ENCODE measurements at regions not wholly inside any gene's neighbourhood (a gene's known extent, or its start where the extent isn't known, plus 50 kb on each side); places are given as distances from the start of the nearest gene placed in this dataset.

DNA sequence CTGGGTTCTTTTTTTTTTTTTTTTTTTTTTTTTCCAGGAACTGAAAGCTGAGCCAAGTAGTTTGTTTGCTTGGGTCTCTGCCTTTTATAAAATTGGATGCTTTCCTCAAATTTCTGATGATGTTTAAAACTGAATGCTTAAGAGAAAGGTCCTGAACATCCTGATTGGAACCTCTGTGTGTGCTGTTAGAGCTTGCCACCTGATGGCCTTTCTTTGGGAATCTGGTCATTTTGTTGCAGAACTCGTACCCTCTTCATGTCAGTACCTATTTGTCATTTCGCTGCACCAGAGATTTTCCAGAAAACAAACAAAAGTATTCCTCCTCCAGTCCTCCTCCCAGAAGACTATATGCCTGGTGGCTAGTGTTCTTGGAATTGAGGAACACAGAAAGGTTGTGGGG, 81.2 kb upstream of the KLF12 start:
- TF ChIP-seq, protein P1, sequence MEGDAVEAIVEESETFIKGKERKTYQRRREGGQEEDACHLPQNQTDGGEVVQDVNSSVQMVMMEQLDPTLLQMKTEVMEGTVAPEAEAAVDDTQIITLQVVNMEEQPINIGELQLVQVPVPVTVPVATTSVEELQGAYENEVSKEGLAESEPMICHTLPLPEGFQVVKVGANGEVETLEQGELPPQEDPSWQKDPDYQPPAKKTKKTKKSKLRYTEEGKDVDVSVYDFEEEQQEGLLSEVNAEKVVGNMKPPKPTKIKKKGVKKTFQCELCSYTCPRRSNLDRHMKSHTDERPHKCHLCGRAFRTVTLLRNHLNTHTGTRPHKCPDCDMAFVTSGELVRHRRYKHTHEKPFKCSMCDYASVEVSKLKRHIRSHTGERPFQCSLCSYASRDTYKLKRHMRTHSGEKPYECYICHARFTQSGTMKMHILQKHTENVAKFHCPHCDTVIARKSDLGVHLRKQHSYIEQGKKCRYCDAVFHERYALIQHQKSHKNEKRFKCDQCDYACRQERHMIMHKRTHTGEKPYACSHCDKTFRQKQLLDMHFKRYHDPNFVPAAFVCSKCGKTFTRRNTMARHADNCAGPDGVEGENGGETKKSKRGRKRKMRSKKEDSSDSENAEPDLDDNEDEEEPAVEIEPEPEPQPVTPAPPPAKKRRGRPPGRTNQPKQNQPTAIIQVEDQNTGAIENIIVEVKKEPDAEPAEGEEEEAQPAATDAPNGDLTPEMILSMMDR (IDR thresholded peaks at IDR 0.05), result no peak
- TF ChIP-seq POLR2A (IDR thresholded peaks at IDR 0.05), result no peak
- intact Hi-C loops (cut with DNase I), result no loop called here
- no peak overlapping the region for H3K4me3 ChIP-seq
- no peaks in the 10 kb centered on the region for H3K4me1 ChIP-seq
- 62% methylated on average over 2 of the region's 2 CpGs for WGBS (ENCODE audit: insufficient coverage, low coverage, low lambda C conversion rate, missing lambda C conversion rate)
- DNase-seq (no peak), ATAC-seq (no peak)
- no peaks in the 10 kb centered on the region for H3K36me3 ChIP-seq
- no peaks in the 10 kb centered on the region for H3K9me3 ChIP-seq
- H3K27me3 ChIP-seq, result no peaks in the 10 kb centered on the region
- H3K27ac ChIP-seq, result no peak overlapping the region

GRCh38 chr13:74214321-74214720, 80.1 kb upstream of the KLF12 start:
- ATAC-seq, result no peak
- TF ChIP-seq POLR2A (IDR thresholded peaks at IDR 0.05), result no peak
- TF ChIP-seq, protein P1 (IDR thresholded peaks at IDR 0.05), result no peak
- Histone ChIP-seq H3K4me1 (no peaks in the 10 kb centered on the region), H3K27me3 (no peaks in the 10 kb centered on the region), H3K36me3 (no peaks in the 10 kb centered on the region), H3K27ac (no peak overlapping the region), H3K4me3 (no peak overlapping the region), H3K9me3 (no peaks in the 10 kb centered on the region)
- DNase-seq, result no peak
- intact Hi-C loops (cut with DNase I), result no loop called here
- WGBS (ENCODE audit: insufficient coverage, low coverage, low lambda C conversion rate, missing lambda C conversion rate), result 77% methylated on average over 5 of the region's 5 CpGs

- DNase-seq, result peak in 1 of 3 donors; percentile 45
- peak; percentile 36 to 68 (median 54) for ATAC-seq
- Histone ChIP-seq H3K4me3 (no peak overlapping the region), H3K27me3 (no peaks in the 10 kb centered on the region), H3K9me3 (no peaks in the 10 kb centered on the region), H3K36me3 (no peaks in the 10 kb centered on the region), H3K27ac (no peak overlapping the region), H3K4me1 (no peaks in the 10 kb centered on the region)
- intact Hi-C loops (cut with DNase I), result no loop called here
- WGBS (ENCODE audit: insufficient coverage, low coverage, low lambda C conversion rate, missing lambda C conversion rate), result 46% methylated on average over 4 of the region's 4 CpGs
- TF ChIP-seq, protein P1 (IDR thresholded peaks at IDR 0.05), result no peak
- no peak for TF ChIP-seq POLR2A (IDR thresholded peaks at IDR 0.05)
Observed at GRCh38 chr13:74210693-74211393, 76.6 kb upstream of the KLF12 start.

- H3K27me3 ChIP-seq, result no peaks in the 10 kb centered on the region
- H3K4me3 ChIP-seq, result no peak overlapping the region
- ATAC-seq (no peak), DNase-seq (no peak)
- TF ChIP-seq, protein P1 (IDR thresholded peaks at IDR 0.05), result no peak
- TF ChIP-seq POLR2A (IDR thresholded peaks at IDR 0.05), result no peak
- WGBS (ENCODE audit: insufficient coverage, low coverage, low lambda C conversion rate, missing lambda C conversion rate), result no CpG with 5 or more reads among the region's 1 CpG
- no peaks in the 10 kb centered on the region for H3K36me3 ChIP-seq
- H3K9me3 ChIP-seq, result no peaks in the 10 kb centered on the region
- H3K27ac ChIP-seq, result no peak overlapping the region
- intact Hi-C loops (cut with DNase I), result no loop called here
- H3K4me1 ChIP-seq, result no peaks in the 10 kb centered on the region
Observed at GRCh38 chr13:74206855-74207254, 72.7 kb upstream of the KLF12 start.
